NCI-H1092 (cell line): ENCODE measurements at regions not wholly inside any gene's neighbourhood (a gene's known extent, or its start where the extent isn't known, plus 50 kb on each side); places are given as distances from the start of the nearest gene placed in this dataset.
"Not testable (repeated sequence)": the region's sequence is repeated elsewhere in the genome, so short reads cannot be mapped to it uniquely, and the experiment has no call there.

Experiments used
- DNase-seq: peaks from one replicate; lab custom pipeline; 2025; lab: John Stamatoyannopoulos, UW

DNA sequence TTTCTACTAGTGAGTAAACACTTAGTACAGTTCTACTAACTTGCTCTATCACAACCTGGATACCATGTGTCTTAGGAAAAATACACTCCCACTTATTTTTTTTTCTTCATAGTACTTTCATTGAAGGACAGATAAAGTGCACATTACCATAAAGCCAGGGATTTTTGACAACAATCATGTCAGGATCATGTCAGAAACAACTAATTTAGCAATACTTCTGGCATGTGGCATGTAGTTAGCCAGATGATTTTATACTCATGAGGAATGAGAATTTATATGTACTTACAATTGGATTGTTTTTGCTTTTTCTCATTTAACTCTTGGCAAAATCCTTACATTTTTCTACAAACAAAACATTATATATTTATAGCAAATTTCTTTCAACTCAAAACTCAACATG lies 630.7 kb upstream of the GRM3 start:
- DNase-seq: no peak

GRCh38 chr7:86008898-86009297 lies 634.8 kb upstream of the GRM3 start:
- no peak for DNase-seq

DNA sequence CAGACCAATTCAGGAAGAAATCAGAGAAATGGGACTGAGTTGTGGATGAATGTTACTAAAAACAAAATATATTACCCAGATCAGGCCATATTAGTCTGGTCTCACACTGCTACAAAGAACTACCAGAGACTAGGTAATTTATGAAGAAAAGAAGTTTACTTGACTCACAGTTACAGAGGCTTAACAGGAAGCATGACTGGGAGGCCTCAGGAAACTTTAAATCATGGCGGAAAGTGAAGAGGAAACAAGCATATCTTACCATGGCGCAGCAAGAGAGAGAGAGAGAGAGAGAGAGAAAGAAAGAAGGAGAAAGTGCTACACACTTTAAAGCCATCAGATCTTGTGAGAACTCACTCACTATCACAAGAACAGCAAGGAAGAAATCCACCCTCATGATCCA lies 636.8 kb upstream of the GRM3 start:
- no peak for DNase-seq

- DNase-seq: no peak
These were observed 640.9 kb upstream of the GRM3 start for GRCh38 chr7:86002858-86003257.

GRCh38 chr7:85997515-85997914 lies 646.2 kb upstream of the GRM3 start:
- DNase-seq: no peak

DNA sequence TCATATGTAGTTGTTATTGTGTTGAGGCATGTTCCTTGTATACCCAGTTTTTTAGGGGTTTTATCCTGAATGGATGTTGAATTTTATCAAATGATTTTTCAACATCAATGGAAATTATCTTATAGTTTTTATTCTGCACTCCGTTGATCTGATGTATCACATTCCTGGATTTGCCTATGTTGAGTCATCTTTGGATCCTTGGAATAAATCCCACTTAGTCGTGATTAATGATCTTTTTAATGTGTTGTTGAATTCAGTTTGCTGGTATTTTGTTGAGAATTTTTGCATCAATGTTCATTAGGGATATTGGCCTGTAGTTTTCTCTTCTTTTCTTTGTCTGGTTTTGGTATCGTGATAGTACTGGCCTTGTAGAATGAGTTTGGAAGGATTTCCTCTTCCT lies 648.6 kb upstream of the GRM3 start:
- DNase-seq: no peak

DNA sequence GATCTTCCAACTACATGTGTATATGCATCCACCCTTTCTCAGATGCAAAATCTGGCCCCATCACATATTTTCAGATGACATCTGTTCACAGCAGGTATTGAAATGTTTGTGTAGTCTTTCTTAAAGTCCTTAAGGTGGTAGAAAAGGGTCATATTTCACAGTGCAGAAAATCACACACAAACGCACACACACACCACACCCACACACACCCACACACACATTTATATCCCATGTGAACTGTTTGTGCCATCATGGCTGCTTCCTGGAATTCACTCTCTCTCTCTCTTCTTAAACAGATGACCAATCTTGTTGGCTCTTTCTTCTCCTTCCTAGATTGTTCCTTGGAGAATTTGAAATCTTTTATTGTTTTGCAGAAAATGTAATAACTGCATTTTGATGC lies 663.0 kb upstream of the GRM3 start:
- DNase-seq: no peak

DNA sequence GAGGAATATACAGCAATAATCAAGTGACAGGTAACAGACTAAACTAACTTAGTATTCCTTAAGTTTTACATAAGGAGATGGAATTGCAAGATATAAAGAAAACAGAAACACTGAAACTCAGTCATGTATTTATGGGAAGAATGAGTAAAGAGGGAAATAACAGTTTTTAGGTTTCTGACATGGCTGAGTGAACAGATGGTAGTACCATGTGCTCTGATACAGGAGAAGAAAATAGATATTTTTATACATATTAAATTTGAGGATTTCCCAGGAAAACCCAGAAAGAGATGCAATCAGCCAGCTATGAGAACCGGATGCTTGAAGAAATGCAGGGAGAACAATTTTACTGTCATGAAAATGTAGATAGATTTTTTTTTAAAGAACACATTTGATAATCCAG lies 669.5 kb upstream of the GRM3 start:
- DNase-seq: no peak

- no peak for DNase-seq
These were observed 671.1 kb upstream of the GRM3 start for GRCh38 chr7:85972504-85973141.

GRCh38 chr7:85954961-85955360 lies 688.7 kb upstream of the GRM3 start:
- no peak for DNase-seq

DNA sequence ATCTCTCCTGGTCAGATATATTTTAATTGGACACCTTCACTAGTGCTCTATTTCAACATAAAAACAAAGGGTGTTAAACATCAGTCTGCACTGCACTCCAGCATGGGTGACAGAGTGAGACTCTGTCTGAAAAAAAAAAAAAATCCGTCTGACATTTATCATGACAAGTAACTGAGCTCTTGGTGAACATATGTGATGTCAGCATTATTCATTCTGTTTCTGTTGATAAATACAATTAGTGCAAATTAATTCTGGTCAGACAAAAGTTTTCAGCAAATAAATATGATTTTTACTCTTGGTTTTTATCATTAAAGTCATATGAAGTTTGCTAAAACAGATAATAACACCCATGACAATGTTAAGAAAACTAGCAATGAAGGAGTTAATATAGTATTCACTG lies 692.8 kb upstream of the GRM3 start:
- DNase-seq: no peak

GRCh38 chr7:85950418-85950817 lies 693.3 kb upstream of the GRM3 start:
- no peak for DNase-seq

GRCh38 chr7:85947767-85948166 lies 695.9 kb upstream of the GRM3 start:
- DNase-seq: no peak

- no peak for DNase-seq
These were observed 702.9 kb upstream of the GRM3 start for GRCh38 chr7:85940798-85941197.

DNA sequence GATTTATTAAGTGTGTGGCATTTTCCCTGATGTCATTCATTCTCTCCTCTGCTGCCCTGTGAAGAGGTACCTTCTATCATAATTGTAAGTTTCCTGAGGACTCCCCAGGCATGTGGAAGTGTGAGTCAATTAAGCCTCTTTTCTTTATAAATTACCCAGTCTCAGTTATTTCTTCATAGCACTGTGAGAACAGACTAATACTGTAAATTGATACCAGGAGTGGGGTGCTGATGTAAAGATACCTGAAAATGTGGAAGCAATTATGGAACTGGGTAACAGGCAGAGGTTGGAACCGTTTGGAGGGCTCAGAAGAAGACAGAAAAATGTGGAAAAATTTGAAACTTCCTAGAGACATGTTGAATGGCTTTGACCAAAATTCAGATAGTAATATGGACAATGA lies 711.8 kb upstream of the GRM3 start:
- no peak for DNase-seq

GRCh38 chr7:85928500-85928899 lies 715.2 kb upstream of the GRM3 start:
- DNase-seq: no peak

GRCh38 chr7:85927226-85927625 lies 716.5 kb upstream of the GRM3 start:
- no peak for DNase-seq

DNA sequence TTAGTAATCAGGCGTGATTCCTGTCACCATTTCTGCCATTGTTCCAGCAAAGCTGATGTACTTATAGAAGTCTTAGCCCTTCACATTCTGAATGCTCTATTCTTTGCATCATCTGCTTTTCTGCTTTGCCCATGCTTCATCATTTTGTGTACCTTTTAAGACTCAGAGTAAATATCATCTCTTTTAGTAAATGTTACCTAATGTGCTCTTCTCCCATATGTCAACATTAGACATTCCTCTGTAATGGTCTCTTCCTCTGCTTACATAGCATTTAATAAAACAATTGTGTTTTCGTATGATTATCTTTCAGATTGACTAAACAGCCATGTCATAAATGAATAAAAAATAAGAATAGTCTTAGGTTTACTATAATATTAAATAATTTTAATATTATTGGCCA lies 719.6 kb upstream of the GRM3 start:
- no peak for DNase-seq

- DNase-seq: no peak
These were observed 727.7 kb upstream of the GRM3 start for GRCh38 chr7:85916016-85916415.

DNA sequence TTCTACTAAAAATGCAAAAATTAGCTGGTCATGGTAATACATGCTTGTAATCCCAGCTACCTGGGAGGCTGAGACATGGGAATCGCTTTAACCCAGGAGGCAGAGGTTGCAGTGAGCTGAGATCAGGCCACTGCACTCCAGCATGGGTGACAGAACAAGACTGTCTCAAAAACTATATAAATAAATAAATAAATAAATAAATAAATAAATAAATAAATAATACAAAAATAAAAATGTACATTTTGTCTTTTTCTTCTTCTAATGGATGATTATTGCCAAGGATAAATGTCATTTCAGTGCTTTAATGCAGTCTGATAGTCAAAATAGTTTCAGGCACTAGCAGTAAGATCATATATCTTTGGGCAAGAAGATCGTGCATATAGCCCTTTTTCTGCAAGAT lies 727.6 kb upstream of the SEMA3D start:
- no peak for DNase-seq

DNA sequence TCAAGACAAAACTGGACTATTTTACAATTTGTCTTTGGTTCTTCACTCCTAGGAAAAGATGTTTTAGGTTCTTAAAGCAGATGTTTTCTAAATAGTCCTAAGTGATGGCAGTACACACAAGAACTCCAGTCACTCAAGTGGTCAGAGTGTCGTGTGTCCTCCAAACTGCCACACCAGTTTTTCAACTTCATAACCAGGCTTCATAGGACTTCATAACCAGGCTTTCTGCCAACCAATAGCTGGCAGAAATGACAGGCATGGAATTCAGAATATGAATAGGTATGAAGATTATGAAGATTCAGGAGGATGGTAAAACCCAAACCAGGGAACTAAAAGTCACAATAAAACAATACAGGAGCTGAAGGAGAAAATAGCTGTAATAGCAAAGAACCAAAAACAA lies 721.2 kb upstream of the SEMA3D start:
- no peak for DNase-seq

- DNase-seq: no peak
These were observed 711.1 kb upstream of the SEMA3D start for GRCh38 chr7:85897967-85898366.

GRCh38 chr7:85896531-85896930 lies 709.7 kb upstream of the SEMA3D start:
- no peak for DNase-seq

DNA sequence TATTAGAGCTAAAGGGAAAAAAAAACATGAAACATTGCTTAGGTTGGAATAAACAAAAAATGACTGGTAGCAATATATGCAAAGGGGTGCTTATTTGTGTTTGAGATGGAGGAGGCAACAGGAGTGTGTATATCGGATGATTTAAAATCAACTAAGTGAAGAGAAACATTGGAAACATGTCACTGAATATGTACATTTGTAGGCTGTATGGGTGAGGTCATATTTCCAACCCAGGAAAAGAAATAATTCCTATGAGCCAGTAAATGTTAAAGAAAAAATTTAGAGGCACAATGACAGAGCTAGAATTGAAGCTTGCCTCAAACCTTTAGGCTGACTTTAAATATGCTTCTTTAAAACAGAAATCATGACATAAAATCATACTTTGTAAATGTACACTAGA lies 709.0 kb upstream of the SEMA3D start:
- no peak for DNase-seq

DNA sequence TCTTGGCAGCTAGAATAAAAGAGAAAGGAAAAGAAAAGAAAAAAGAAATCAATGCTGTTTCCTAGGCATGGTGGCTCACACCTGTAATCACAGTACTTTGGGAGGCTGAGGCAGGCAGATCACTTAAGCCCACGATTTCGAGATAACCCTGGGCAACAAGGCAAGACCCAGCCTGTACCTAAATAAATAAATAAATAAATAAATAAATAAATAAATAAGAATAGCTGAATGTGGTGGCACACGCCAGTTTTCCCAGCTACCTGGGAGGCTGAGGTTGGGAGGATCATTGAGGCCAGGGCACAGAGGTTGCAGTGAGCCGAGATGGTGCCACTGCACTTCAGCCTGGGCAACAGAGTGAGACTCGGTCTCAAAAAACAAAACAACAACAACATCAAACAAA lies 705.0 kb upstream of the SEMA3D start:
- DNase-seq: not testable (repeated sequence)
